ENCODE measurements at regions not wholly inside any gene's neighbourhood (a gene's known extent, or its start where the extent isn't known, plus 50 kb on each side); places are given as distances from the start of the nearest gene placed in this dataset.

GRCh38 chr18:45399643-45400042, 215.6 kb upstream of the SLC14A2 start:
- in situ Hi-C loops (cut with HindIII; ENCODE audit: low pct_unique_long_range_greater_than_20kb, low sequenced_read_pairs), result no loop called here
- no peak for TF ChIP-seq JUND (IDR thresholded peaks at IDR 0.05; ENCODE audit: low read depth)
- DNase-seq (ENCODE audit: low read depth in 1 of 2, low spot score in 1 of 2), result no peak

GRCh38 chr18:45402485-45403056, 212.7 kb upstream of the SLC14A2 start:
- in situ Hi-C loops (cut with HindIII; ENCODE audit: low pct_unique_long_range_greater_than_20kb, low sequenced_read_pairs), result no loop called here
- DNase-seq (ENCODE audit: low read depth in 1 of 2, low spot score in 1 of 2), result no peak
- TF ChIP-seq JUND (IDR thresholded peaks at IDR 0.05; ENCODE audit: low read depth), result no peak

- DNase-seq (ENCODE audit: low read depth in 1 of 2, low spot score in 1 of 2), result no peak
- in situ Hi-C loops (cut with HindIII; ENCODE audit: low pct_unique_long_range_greater_than_20kb, low sequenced_read_pairs), result no loop called here
- TF ChIP-seq JUND (IDR thresholded peaks at IDR 0.05; ENCODE audit: low read depth), result no peak
Measured at GRCh38 chr18:45403341-45404049, 211.8 kb upstream of the SLC14A2 start.

GRCh38 chr18:45408218-45408617, 207.1 kb upstream of the SLC14A2 start:
- in situ Hi-C loops (cut with HindIII; ENCODE audit: low pct_unique_long_range_greater_than_20kb, low sequenced_read_pairs), result no loop called here
- TF ChIP-seq JUND (IDR thresholded peaks at IDR 0.05; ENCODE audit: low read depth), result no peak
- no peak for DNase-seq (ENCODE audit: low read depth in 1 of 2, low spot score in 1 of 2)

GRCh38 chr18:45409971-45410370, 205.3 kb upstream of the SLC14A2 start:
- DNase-seq (ENCODE audit: low read depth in 1 of 2, low spot score in 1 of 2), result no peak
- no peak for TF ChIP-seq JUND (IDR thresholded peaks at IDR 0.05; ENCODE audit: low read depth)
- in situ Hi-C loops (cut with HindIII; ENCODE audit: low pct_unique_long_range_greater_than_20kb, low sequenced_read_pairs), result no loop called here

- TF ChIP-seq JUND (IDR thresholded peaks at IDR 0.05; ENCODE audit: low read depth), result no peak
- no peak for DNase-seq (ENCODE audit: low read depth in 1 of 2, low spot score in 1 of 2)
- in situ Hi-C loops (cut with HindIII; ENCODE audit: low pct_unique_long_range_greater_than_20kb, low sequenced_read_pairs), result no loop called here
Measured at GRCh38 chr18:45412577-45412976, 202.7 kb upstream of the SLC14A2 start.

- no peak for DNase-seq (ENCODE audit: low read depth in 1 of 2, low spot score in 1 of 2)
- in situ Hi-C loops (cut with HindIII; ENCODE audit: low pct_unique_long_range_greater_than_20kb, low sequenced_read_pairs), result no loop called here
- TF ChIP-seq JUND (IDR thresholded peaks at IDR 0.05; ENCODE audit: low read depth), result no peak
Measured at GRCh38 chr18:45413180-45413836, 202.0 kb upstream of the SLC14A2 start.

GRCh38 chr18:45415614-45416013, 199.7 kb upstream of the SLC14A2 start:
- no peak for TF ChIP-seq JUND (IDR thresholded peaks at IDR 0.05; ENCODE audit: low read depth)

GRCh38 chr18:45416168-45416567, 199.1 kb upstream of the SLC14A2 start:
- no peak for DNase-seq (ENCODE audit: low read depth in 1 of 2, low spot score in 1 of 2)
- TF ChIP-seq JUND (IDR thresholded peaks at IDR 0.05; ENCODE audit: low read depth), result no peak
- in situ Hi-C loops (cut with HindIII; ENCODE audit: low pct_unique_long_range_greater_than_20kb, low sequenced_read_pairs), result no loop called here

More at GRCh38 chr18:45415614-45416013, 199.7 kb upstream of the SLC14A2 start:
- no peak for DNase-seq (ENCODE audit: low read depth in 1 of 2, low spot score in 1 of 2)
- in situ Hi-C loops (cut with HindIII; ENCODE audit: low pct_unique_long_range_greater_than_20kb, low sequenced_read_pairs), result no loop called here

- TF ChIP-seq JUND (IDR thresholded peaks at IDR 0.05; ENCODE audit: low read depth), result no peak
- in situ Hi-C loops (cut with HindIII; ENCODE audit: low pct_unique_long_range_greater_than_20kb, low sequenced_read_pairs), result no loop called here
- no peak for DNase-seq (ENCODE audit: low read depth in 1 of 2, low spot score in 1 of 2)
Measured at GRCh38 chr18:45417392-45417791, 197.9 kb upstream of the SLC14A2 start.

GRCh38 chr18:45423659-45424058, 191.6 kb upstream of the SLC14A2 start:
- no peak for DNase-seq (ENCODE audit: low read depth in 1 of 2, low spot score in 1 of 2)
- TF ChIP-seq JUND (IDR thresholded peaks at IDR 0.05; ENCODE audit: low read depth), result no peak
- in situ Hi-C loops (cut with HindIII; ENCODE audit: low pct_unique_long_range_greater_than_20kb, low sequenced_read_pairs), result no loop called here

- no peak for TF ChIP-seq JUND (IDR thresholded peaks at IDR 0.05; ENCODE audit: low read depth)
- no peak for DNase-seq (ENCODE audit: low read depth in 1 of 2, low spot score in 1 of 2)
- in situ Hi-C loops (cut with HindIII; ENCODE audit: low pct_unique_long_range_greater_than_20kb, low sequenced_read_pairs), result no loop called here
Measured at GRCh38 chr18:45430041-45430440, 185.2 kb upstream of the SLC14A2 start.

- DNase-seq (ENCODE audit: low read depth in 1 of 2, low spot score in 1 of 2), result no peak
- no peak for TF ChIP-seq JUND (IDR thresholded peaks at IDR 0.05; ENCODE audit: low read depth)
- in situ Hi-C loops (cut with HindIII; ENCODE audit: low pct_unique_long_range_greater_than_20kb, low sequenced_read_pairs), result no loop called here
Measured at GRCh38 chr18:45435810-45436209, 179.5 kb upstream of the SLC14A2 start.

Data from T47D (cell line).